ENCODE measurements at regions not wholly inside any gene's neighbourhood (a gene's known extent, or its start where the extent isn't known, plus 50 kb on each side); places are given as distances from the start of the nearest gene placed in this dataset.

- no peak overlapping the region for H3K4me3 ChIP-seq (ENCODE audit: low read depth, low read length)
- TF ChIP-seq CTCF (IDR thresholded peaks at IDR 0.05; ENCODE audit: insufficient read depth, low read depth, low read length, missing control alignments): no peak
- no peak for DNase-seq (ENCODE audit: low read depth)
Measured at GRCh38 chr1:109834951-109835350, 71.2 kb upstream of the EPS8L3 start.

- DNase-seq (ENCODE audit: low read depth): no peak
- no peak overlapping the region for H3K4me3 ChIP-seq (ENCODE audit: low read depth, low read length)
- TF ChIP-seq CTCF (IDR thresholded peaks at IDR 0.05; ENCODE audit: insufficient read depth, low read depth, low read length, missing control alignments): no peak
Measured at GRCh38 chr1:109832945-109833344, 69.2 kb upstream of the EPS8L3 start.

GRCh38 chr1:109828756-109829505 lies 65.2 kb upstream of the EPS8L3 start:
- no peak for DNase-seq (ENCODE audit: low read depth)
- no peak overlapping the region for H3K4me3 ChIP-seq (ENCODE audit: low read depth, low read length)
- no peak for TF ChIP-seq CTCF (IDR thresholded peaks at IDR 0.05; ENCODE audit: insufficient read depth, low read depth, low read length, missing control alignments)

DNA sequence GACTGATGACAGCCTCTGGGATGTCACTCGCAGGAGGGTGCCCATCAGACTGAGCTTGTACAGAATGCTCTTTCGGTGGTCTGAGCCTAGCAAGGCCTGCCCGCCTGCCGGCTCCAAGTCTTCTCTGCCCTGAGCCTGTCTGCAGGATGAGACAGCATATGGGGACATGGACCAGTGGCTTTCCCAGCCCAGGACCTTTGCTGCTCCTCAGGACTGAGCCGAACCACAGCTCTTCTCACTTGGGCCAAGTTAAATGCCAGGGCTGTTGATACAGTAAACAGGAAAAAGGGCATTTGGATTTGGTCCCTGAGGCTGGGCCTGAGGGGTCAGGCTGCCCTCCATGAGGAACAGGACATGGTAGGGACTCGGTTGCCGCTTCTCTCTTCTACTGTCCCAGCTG lies 64.3 kb upstream of the EPS8L3 start:
- TF ChIP-seq CTCF (IDR thresholded peaks at IDR 0.05; ENCODE audit: insufficient read depth, low read depth, low read length, missing control alignments): no peak
- DNase-seq (ENCODE audit: low read depth): no peak
- no peak overlapping the region for H3K4me3 ChIP-seq (ENCODE audit: low read depth, low read length)

- no peak overlapping the region for H3K4me3 ChIP-seq (ENCODE audit: low read depth, low read length)
- no peak for TF ChIP-seq CTCF (IDR thresholded peaks at IDR 0.05; ENCODE audit: insufficient read depth, low read depth, low read length, missing control alignments)
- DNase-seq (ENCODE audit: low read depth): no peak
Measured at GRCh38 chr1:109827466-109827865, 63.7 kb upstream of the EPS8L3 start.

DNA sequence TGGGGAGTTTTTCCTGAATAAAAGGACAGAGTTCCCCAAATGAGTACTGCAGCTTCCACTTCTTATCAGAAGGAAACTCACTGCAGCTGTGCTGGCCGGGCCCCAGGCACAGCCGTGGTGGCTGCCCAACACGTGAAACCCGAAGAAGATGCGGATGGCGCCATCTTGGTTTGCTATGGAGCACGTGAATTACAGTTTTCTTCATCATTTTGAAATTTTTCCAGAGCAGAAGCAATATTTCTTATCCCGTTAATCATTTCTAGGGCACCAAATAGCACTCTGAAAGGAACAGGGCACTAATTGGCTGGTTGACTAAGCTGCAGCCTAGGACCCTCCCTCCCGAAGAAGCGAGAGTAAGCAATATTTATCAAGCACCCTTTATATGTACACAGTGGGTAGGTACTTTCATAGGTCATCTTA lies 63.2 kb upstream of the EPS8L3 start:
- H3K4me3 ChIP-seq (ENCODE audit: low read depth, low read length): no peak overlapping the region
- no peak for DNase-seq (ENCODE audit: low read depth)
- no peak for TF ChIP-seq CTCF (IDR thresholded peaks at IDR 0.05; ENCODE audit: insufficient read depth, low read depth, low read length, missing control alignments)

DNA sequence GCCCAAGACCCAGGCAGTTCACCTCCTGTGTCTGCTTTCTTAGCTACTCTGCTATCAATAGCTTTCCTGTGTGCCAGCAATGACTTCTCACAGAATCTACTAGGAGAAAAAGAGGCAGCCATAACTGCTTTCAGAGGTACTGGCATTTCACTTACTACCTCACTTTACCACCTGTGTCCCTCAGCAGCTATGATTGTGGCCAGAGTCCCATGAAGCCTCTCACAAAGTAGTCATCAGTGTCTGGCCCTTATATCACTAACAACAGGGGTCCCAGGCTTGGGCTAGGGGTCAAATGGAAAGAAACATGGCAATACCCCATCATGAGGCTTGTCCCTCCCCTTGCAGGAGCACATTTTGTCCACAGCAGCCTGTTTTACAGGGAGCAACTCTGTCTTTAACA lies 62.7 kb upstream of the EPS8L3 start:
- no peak overlapping the region for H3K4me3 ChIP-seq (ENCODE audit: low read depth, low read length)
- no peak for TF ChIP-seq CTCF (IDR thresholded peaks at IDR 0.05; ENCODE audit: insufficient read depth, low read depth, low read length, missing control alignments)
- DNase-seq (ENCODE audit: low read depth): no peak

Data from GM12865 (cell line).